Right cardiac atrium (tissue), 5 donors: ENCODE measurements at regions not wholly inside any gene's neighbourhood (a gene's known extent, or its start where the extent isn't known, plus 50 kb on each side); places are given as distances from the start of the nearest gene placed in this dataset.
A peak's percentile ranks its signal among the peaks of the same experiment; 100 is the strongest.
"Not testable (repeated sequence)": the region's sequence is repeated elsewhere in the genome, so short reads cannot be mapped to it uniquely, and the experiment has no call there.

Source experiments
- ATAC-seq, 2 donors: fragments of 200-7000 bp; cut with Tn5 transposase; one replicate each; pipeline versions ENCODE4 v1.8.0 to v1.9.1; 2020; ENCODE audit warnings: moderate library complexity in 2 of 2, mild to moderate bottlenecking in 1 of 2
- DNase-seq, 3 donors: peaks; one replicate each; pipeline ENCODE4 v3.0.0-alpha.2; 2020
- H3K27ac ChIP-seq: one replicate; pipeline ENCODE4 v1.5.1; 2013; ENCODE audit warnings: mild to moderate bottlenecking, low read length, control low read depth, moderate library complexity
- H3K27me3 ChIP-seq: one replicate; pipeline ENCODE4 v1.6.1; 2013; ENCODE audit not compliant: control insufficient read depth, insufficient read depth
- H3K4me1 ChIP-seq: one replicate; pipeline ENCODE4 v1.6.1; 2013; ENCODE audit warnings: low read length; ENCODE audit not compliant: control insufficient read depth, insufficient read depth
- H3K4me3 ChIP-seq: one replicate; pipeline ENCODE4 v1.5.1; 2013; ENCODE audit warnings: low read length, control low read depth
- H3K9me3 ChIP-seq: one replicate; pipeline ENCODE4 v1.6.1; 2013; ENCODE audit warnings: low read length; ENCODE audit not compliant: control insufficient read depth
- WGBS: extraction: QIAGEN DNeasy Blood & Tissue Kit; methylation state at CpG from one replicate; pipeline ENCODE4 v1.1.7; 2013; 5-methylcytosine and 5-hydroxymethylcytosine counted together
- intact Hi-C, 4 donors: fragments of 100-400 bp; cut with DNase I; formaldehyde crosslinking; loops; one replicate each; pipeline versions ENCODE4 v1.11.0 to v1.14.0; 2022 to 2023
- donor health status: healthy with polysubstance abuse.
- donor health status: DM: no; HTN: yes; CAD: no.
- donor health status: DM: no; HTN: no; CAD: no.
- donor health status: DM: no; HTN: yes; CAD: no; lungs with severe emphysema.
- donor health status: DM: yes; HTN: yes; CAD: no.

DNA sequence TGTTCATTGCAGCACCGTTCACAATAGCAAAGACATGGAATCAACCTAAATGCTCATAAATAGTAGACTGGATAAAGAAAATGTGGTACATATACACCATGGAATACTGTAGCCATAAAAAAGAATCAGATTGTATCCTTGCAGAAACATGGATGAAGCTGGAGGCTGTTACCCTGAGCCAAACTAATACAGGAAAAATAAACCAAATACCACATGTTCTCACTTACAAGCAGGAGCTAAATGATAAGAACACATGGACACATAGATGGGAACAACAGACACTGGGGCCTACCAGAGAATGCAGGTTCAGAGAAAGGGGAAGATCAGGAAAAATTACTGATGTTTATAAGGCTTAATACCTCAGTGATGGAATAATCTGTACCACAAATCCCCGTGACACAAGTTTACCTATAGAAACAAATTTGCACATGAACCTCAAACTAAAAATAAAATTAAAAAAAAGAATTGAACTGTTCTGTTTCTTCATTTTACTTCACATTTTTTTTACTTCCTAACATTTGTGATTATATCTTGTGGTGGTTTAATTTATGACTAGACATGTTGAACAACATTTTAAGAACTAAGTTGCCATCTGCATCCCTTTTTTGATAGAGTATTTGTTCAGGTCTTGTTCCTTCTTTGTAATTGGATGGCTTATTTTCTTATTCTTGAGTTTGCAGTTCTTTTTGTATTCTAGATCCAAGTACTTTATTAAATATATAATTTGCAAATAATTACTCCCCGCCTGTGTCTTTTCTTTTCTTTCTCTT is 835.2 kb downstream of the FSCB start:
- H3K27me3 ChIP-seq = no peaks in the 10 kb centered on the region
- no peaks in the 10 kb centered on the region for H3K9me3 ChIP-seq
- 77% methylated on average over 3 of the region's 3 CpGs for WGBS
- intact Hi-C loops = no loop called here
- no peak for ATAC-seq
- no peak overlapping the region for H3K4me3 ChIP-seq
- no peak overlapping the region for H3K27ac ChIP-seq
- DNase-seq = no peak
- no peaks in the 10 kb centered on the region for H3K4me1 ChIP-seq

DNA sequence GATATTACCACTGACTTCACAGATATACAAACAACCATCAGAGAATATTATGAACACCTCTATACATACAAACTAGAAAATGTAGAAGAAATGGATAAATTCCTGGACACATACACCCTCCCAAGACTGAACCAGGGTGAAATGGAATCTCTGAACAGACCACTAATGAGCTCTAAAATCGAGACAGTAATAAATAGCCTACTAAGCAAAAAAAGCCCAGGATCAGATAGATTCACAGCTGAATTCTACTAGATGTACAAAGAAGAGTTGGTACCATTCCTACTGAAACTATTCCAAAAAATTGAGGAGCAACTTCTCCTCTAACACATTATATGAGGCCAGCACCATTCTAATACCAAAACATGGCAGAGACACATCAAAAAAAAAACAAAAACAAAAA is 837.7 kb downstream of the FSCB start:
- Histone ChIP-seq H3K9me3 (no peaks in the 10 kb centered on the region), H3K4me1 (no peaks in the 10 kb centered on the region), H3K27me3 (no peaks in the 10 kb centered on the region), H3K27ac (no peak overlapping the region), H3K4me3 (no peak overlapping the region)
- intact Hi-C loops = no loop called here
- 53% methylated on average over 1 of the region's 1 CpG for WGBS
- ATAC-seq = no peak
- DNase-seq = no peak

DNA sequence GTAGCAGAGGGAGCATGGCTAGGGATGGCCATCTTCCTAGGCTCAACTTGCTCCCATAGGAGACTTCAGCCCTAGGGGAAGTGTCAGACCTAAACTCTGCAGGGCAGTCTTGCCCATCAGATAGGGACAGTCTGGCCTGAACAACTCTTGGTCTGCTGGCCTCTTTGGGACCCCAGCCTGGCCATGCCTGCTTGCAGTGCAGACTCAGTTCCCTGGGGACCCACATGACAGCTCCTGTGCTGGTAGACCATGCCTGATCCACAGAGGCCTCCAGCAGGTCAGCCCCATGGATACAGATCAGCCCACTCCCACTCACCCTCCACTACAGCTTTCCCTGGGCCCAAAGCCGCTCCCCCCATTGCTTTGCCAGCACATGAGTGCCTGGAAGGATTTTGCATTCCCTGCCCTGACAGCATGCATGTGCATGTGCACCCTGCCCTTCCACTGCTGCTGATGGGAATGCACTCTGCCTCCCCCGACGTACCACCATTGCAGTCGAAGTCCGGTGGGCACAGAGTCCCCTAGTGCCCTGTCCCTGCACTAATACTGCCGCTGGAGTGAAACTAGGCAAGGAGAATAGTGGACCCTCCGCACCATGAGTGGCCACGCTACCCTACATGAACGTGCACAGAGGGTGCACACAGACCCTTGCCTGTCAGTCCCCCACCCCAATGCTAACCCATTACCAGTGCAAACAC is 841.4 kb downstream of the FSCB start:
- H3K4me1 ChIP-seq = no peaks in the 10 kb centered on the region
- no peaks in the 10 kb centered on the region for H3K9me3 ChIP-seq
- DNase-seq (peak in 1 of 3 donors; percentile 22), ATAC-seq (no peak)
- H3K27ac ChIP-seq = no peak overlapping the region
- intact Hi-C loops = no loop called here
- no peaks in the 10 kb centered on the region for H3K27me3 ChIP-seq
- WGBS = 81% methylated on average over 9 of the region's 9 CpGs
- H3K4me3 ChIP-seq = no peak overlapping the region

DNA sequence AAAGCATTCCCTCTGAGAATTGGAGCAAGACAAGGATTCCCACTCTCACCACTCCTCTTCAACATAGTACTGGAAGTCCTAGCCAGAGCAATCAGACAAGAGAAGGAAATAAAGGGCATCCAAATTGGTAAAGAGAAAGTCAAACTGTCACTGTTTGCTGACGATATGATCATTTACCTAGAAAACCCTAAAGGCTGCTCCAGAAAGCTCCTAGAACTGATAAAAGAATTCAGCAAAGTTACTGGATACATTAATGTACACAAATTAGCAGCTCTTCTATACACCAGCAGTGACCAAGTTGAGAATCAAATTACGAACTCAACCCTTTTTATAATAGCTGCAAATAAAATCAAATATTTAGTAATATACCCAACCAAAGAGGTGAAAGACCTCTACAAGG is 851.9 kb downstream of the FSCB start:
- ATAC-seq, H3K27ac ChIP-seq, intact Hi-C loops, H3K27me3 ChIP-seq, H3K9me3 ChIP-seq, H3K4me3 ChIP-seq, H3K4me1 ChIP-seq, DNase-seq: not testable (repeated sequence)
- WGBS = 77% methylated on average over 2 of the region's 2 CpGs

GRCh38 chr14:43651896-43652295 is 855.2 kb downstream of the FSCB start:
- intact Hi-C loops = no loop called here
- 68% methylated on average over 1 of the region's 1 CpG for WGBS
- ATAC-seq = no peak

DNA sequence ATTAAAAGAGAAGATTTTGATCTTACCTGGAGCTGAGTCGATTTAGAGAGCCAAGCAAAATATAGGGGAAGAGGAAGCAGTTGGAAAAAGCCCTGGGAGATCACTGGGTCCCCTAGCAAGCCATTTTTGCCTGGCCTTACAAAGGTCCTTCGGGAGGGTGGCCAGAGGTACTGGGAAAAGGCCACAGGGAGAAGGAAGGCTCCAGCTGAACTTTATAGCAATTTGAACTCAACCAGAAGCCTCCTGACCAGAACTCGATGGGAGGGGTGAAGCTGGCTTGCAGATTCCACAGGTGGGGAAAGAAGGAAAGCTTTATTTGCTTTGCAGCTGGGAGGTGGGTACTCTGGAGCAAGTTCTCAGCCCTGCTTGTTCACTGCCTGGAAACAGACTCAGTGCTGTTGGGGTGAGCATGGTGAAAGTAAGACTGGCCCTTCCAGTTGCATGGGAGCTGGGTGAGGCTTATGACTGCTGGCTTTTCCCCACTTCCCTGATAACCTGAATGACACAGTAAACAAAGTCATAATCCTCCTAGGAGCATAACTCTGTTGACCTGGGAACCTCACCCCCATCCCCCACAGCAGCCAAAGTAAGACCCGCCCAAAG is 855.8 kb downstream of the FSCB start:
- DNase-seq = no peak
- Histone ChIP-seq H3K4me3 (no peak overlapping the region), H3K27ac (no peak overlapping the region), H3K4me1 (no peaks in the 10 kb centered on the region), H3K9me3 (no peaks in the 10 kb centered on the region), H3K27me3 (no peaks in the 10 kb centered on the region)
- intact Hi-C loops = no loop called here
- WGBS = 68% methylated on average over 4 of the region's 4 CpGs
- no peak for ATAC-seq

More at GRCh38 chr14:43651896-43652295, 855.2 kb downstream of the FSCB start:
- Histone ChIP-seq H3K4me1 (no peaks in the 10 kb centered on the region), H3K9me3 (no peaks in the 10 kb centered on the region), H3K27me3 (no peaks in the 10 kb centered on the region), H3K27ac (no peak overlapping the region), H3K4me3 (no peak overlapping the region)
- DNase-seq = no peak

DNA sequence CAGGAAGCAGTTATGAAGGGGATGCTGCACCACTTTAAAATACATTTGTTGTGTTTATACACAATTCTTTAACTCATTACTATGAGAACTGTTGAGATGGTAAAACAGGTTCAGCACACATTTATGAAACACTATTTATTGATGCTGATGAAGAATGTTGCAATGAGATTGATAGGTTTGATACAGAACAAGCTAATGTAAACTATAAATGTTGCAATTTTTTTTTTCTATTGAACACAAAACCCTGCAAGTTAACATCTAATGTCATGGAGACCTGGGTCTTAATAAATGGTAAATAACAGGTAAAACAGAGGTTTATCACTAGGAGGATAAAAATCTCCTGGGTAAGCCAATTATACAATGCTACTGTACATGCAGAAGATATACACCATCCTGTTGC is 857.6 kb downstream of the FSCB start:
- intact Hi-C loops = no loop called here
- no peaks in the 10 kb centered on the region for H3K9me3 ChIP-seq
- ATAC-seq = no peak

GRCh38 chr14:43647302-43647701 is 859.8 kb downstream of the FSCB start:
- no peaks in the 10 kb centered on the region for H3K4me1 ChIP-seq

More for the DNA sequence above, 857.6 kb downstream of the FSCB start:
- Histone ChIP-seq H3K4me3 (no peak overlapping the region), H3K4me1 (no peaks in the 10 kb centered on the region), H3K27ac (no peak overlapping the region), H3K27me3 (no peaks in the 10 kb centered on the region)
- no peak for DNase-seq

GRCh38 chr14:43640718-43641267 is 866.3 kb downstream of the FSCB start:
- ATAC-seq (no peak), DNase-seq (no peak)
- Histone ChIP-seq H3K4me1 (no peaks in the 10 kb centered on the region), H3K27ac (no peak overlapping the region), H3K4me3 (no peak overlapping the region), H3K9me3 (no peaks in the 10 kb centered on the region), H3K27me3 (no peaks in the 10 kb centered on the region)
- intact Hi-C loops = no loop called here
- 90% methylated on average over 2 of the region's 2 CpGs for WGBS

More at GRCh38 chr14:43647302-43647701, 859.8 kb downstream of the FSCB start:
- no peak for ATAC-seq
- intact Hi-C loops = no loop called here
- no peak for DNase-seq
- Histone ChIP-seq H3K9me3 (no peaks in the 10 kb centered on the region), H3K27me3 (no peaks in the 10 kb centered on the region), H3K27ac (no peak overlapping the region), H3K4me3 (no peak overlapping the region)
- 68% methylated on average over 4 of the region's 4 CpGs for WGBS

GRCh38 chr14:43625294-43625693 is 881.8 kb downstream of the FSCB start:
- H3K27ac ChIP-seq = no peak overlapping the region
- no peak for ATAC-seq
- 84% methylated on average over 4 of the region's 4 CpGs for WGBS
- no peaks in the 10 kb centered on the region for H3K4me1 ChIP-seq
- no peaks in the 10 kb centered on the region for H3K9me3 ChIP-seq
- DNase-seq = no peak
- H3K4me3 ChIP-seq = no peak overlapping the region
- no peaks in the 10 kb centered on the region for H3K27me3 ChIP-seq
- intact Hi-C loops = no loop called here

DNA sequence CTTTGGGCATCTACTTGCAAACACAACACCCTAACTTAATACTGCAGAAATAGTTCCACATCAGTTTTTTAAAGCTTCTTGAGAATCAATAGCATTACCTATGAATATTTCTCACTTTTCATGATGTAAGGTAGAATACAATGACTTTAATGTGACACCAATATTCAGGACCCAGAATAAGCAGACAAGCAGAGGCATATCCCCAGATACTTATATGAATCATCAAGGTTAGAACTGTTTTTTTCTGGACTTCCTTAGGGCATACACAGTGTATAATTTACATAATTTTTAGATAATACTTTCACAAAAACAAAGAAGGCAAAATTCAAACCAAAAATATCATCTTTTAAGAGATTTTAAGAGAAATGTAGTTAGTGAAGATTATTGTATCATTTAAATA is 885.8 kb downstream of the FSCB start:
- DNase-seq (no peak), ATAC-seq (no peak)
- Histone ChIP-seq H3K27me3 (no peaks in the 10 kb centered on the region), H3K27ac (no peak overlapping the region), H3K4me1 (no peaks in the 10 kb centered on the region), H3K4me3 (no peak overlapping the region), H3K9me3 (no peaks in the 10 kb centered on the region)
- intact Hi-C loops = no loop called here
